HEK293T (cell line): ENCODE measurements at regions not wholly inside any gene's neighbourhood (a gene's known extent, or its start where the extent isn't known, plus 50 kb on each side); places are given as distances from the start of the nearest gene placed in this dataset.

Experiments used
- CTCF ChIA-PET: fragments of 350-600 bp; formaldehyde crosslinking; extraction: SDS; loops from one replicate; lab custom pipeline; 2021; ENCODE audit warnings: antibody characterized with exemption, inconsistent platforms; lab: Yijun Ruan, JAX
- POLR2A ChIA-PET: fragments of 350-600 bp; formaldehyde crosslinking; extraction: SDS; loops from one replicate; lab custom pipeline; 2020; ENCODE audit warnings: antibody characterized with exemption, inconsistent platforms; lab: Yijun Ruan, JAX
- DNase-seq: peaks from one replicate; pipeline ENCODE4 v3.0.0; 2012; ENCODE audit warnings: mixed read lengths; ENCODE audit errors: extremely low spot score
- ARNT ChIP-seq: fragments of 450-650 bp; IDR thresholded peaks from 2 replicates; pipeline ENCODE4 v1.6.1; 2017; ENCODE audit warnings: mild to moderate bottlenecking
- BHLHE40 ChIP-seq: fragments of 450-650 bp; IDR thresholded peaks from 2 replicates; pipeline ENCODE4 v1.6.1; 2016; ENCODE audit warnings: mild to moderate bottlenecking, moderate library complexity, borderline replicate concordance
- CTBP1 ChIP-seq: fragments of 450-650 bp; IDR thresholded peaks from 2 replicates; pipeline ENCODE4 v1.6.1; 2016; ENCODE audit warnings: borderline replicate concordance
- ELF4 ChIP-seq: fragments of 450-650 bp; IDR thresholded peaks from 2 replicates; pipeline ENCODE4 v1.6.1; 2017; ENCODE audit warnings: antibody characterized with exemption
- FOXA1 ChIP-seq: fragments of 450-650 bp; IDR thresholded peaks from 2 replicates; pipeline ENCODE4 v1.6.1; 2016; ENCODE audit warnings: mild to moderate bottlenecking
- FOXK2 ChIP-seq: fragments of 450-650 bp; IDR thresholded peaks from 2 replicates; pipeline ENCODE4 v1.6.1; 2016; ENCODE audit warnings: mild to moderate bottlenecking
- FOXM1 ChIP-seq: fragments of 450-650 bp; IDR thresholded peaks from 2 replicates; pipeline ENCODE4 v1.6.1; 2017; ENCODE audit warnings: mild to moderate bottlenecking, borderline replicate concordance
- HDGF ChIP-seq: fragments of 450-650 bp; IDR thresholded peaks from 2 replicates; pipeline ENCODE4 v1.6.1; 2017; ENCODE audit warnings: antibody characterized with exemption, borderline replicate concordance
- L3MBTL2 ChIP-seq: fragments of 450-650 bp; conservative IDR thresholded peaks from 2 replicates; pipeline ENCODE4 v1.6.1; 2016; ENCODE audit warnings: mild to moderate bottlenecking
- LEF1 ChIP-seq: fragments of 450-650 bp; IDR thresholded peaks from 2 replicates; pipeline ENCODE4 v1.6.1; 2017; ENCODE audit warnings: mild to moderate bottlenecking, borderline replicate concordance
- NFRKB ChIP-seq: fragments of 450-650 bp; IDR thresholded peaks from 2 replicates; pipeline ENCODE4 v1.6.1; 2016; ENCODE audit warnings: mild to moderate bottlenecking, moderate library complexity
- SP1 ChIP-seq: fragments of 450-650 bp; IDR thresholded peaks from 2 replicates; pipeline ENCODE4 v1.6.1; 2017
- SUZ12 ChIP-seq: fragments of 450-650 bp; IDR thresholded peaks from 2 replicates; pipeline ENCODE4 v1.6.1; 2016; ENCODE audit warnings: mild to moderate bottlenecking
- TARDBP ChIP-seq: fragments of 450-650 bp; IDR thresholded peaks from 2 replicates; pipeline ENCODE4 v1.6.1; 2016
- ZNF384 ChIP-seq: fragments of 450-650 bp; IDR thresholded peaks from 2 replicates; pipeline ENCODE4 v1.6.1; 2016
- TF ChIP-seq, protein P1 (sequence below): fragments of 450-650 bp; IDR thresholded peaks from 2 replicates; pipeline ENCODE4 v1.6.1; 2016

GRCh38 chr18:59056706-59057492, 82.8 kb upstream of the SEC11C start:
- ChIA-PET CTCF (interaction anchor here (0.6 kb wide), 2 partner anchors 14 to 268 kb away, joined by 3 read pairs; no protein-coding TSS in a partner anchor), POLR2A (no interaction called here)
- DNase-seq: peak; percentile 38
- TF ChIP-seq ARNT: no peak
- TF ChIP-seq SP1: no peak
- TF ChIP-seq LEF1: no peak
- no peak for TF ChIP-seq FOXK2
- no peak for TF ChIP-seq FOXA1
- TF ChIP-seq, protein P1, sequence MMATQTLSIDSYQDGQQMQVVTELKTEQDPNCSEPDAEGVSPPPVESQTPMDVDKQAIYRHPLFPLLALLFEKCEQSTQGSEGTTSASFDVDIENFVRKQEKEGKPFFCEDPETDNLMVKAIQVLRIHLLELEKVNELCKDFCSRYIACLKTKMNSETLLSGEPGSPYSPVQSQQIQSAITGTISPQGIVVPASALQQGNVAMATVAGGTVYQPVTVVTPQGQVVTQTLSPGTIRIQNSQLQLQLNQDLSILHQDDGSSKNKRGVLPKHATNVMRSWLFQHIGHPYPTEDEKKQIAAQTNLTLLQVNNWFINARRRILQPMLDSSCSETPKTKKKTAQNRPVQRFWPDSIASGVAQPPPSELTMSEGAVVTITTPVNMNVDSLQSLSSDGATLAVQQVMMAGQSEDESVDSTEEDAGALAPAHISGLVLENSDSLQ: no peak
- TF ChIP-seq ZNF384: no peak
- no peak for TF ChIP-seq FOXM1
- no peak for TF ChIP-seq TARDBP
- no peak for TF ChIP-seq CTBP1

DNA sequence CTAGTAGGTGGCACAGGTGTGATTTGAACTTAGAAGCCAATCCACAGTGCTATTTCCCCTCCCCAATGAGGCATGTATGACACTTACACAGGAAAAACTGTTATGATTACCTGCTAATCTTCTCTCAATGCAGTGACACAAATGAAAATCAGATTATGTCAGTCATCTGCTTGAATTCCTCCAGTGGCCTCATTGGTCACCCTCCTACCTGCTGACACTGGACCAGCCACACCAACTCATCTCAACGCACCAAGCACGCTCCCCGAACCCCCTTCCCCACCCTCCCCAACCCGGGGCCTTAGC, 82.2 kb upstream of the SEC11C start:
- ChIA-PET CTCF (no interaction called here), POLR2A (no interaction called here)
- no peak for DNase-seq
- TF ChIP-seq NFRKB (no peak), TARDBP (no peak), FOXK2 (no peak), FOXA1 (no peak), ZNF384 (no peak), ELF4 (no peak), CTBP1 (no peak), HDGF (no peak), SP1 (no peak), FOXM1 (no peak), BHLHE40 (no peak), L3MBTL2 (no peak), SUZ12 (no peak), ARNT (no peak), LEF1 (no peak)
- TF ChIP-seq, protein P1: no peak

GRCh38 chr18:59057969-59058368, 81.7 kb upstream of the SEC11C start:
- POLR2A ChIA-PET: no interaction called here
- no peak for DNase-seq
- TF ChIP-seq TARDBP (no peak), HDGF (no peak), BHLHE40 (no peak)
- CTCF ChIA-PET: interaction anchor here (0.6 kb wide), 1 partner anchor 911 kb away, joined by 4 read pairs; no protein-coding TSS in a partner anchor

DNA sequence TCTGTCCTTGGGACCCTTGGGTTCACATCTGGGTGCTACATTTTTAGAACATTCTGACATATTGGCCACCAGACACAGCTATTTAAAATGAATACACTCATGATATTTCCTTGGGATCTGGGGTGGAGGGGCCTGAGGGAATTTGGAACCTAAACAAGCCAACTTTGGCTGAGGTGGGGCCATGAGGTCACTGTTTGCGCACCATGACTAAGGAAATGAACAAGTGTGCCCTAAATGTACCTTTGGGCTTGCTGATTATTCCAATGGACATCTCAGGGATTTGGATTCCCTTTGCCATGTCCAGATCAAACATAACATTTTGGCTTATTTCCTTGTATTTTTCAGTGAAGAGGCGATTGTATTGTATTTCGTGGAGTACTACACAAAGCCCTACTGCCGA, 80.5 kb upstream of the SEC11C start:
- no peak for DNase-seq
- POLR2A ChIA-PET: no interaction called here
- CTCF ChIA-PET: interaction anchor here (0.7 kb wide), 1 partner anchor 295 kb away, joined by 3 read pairs; no protein-coding TSS in a partner anchor
- no peak for TF ChIP-seq TARDBP
- TF ChIP-seq SP1: no peak
- no peak for TF ChIP-seq FOXA1
- no peak for TF ChIP-seq LEF1
- TF ChIP-seq FOXM1: no peak

DNA sequence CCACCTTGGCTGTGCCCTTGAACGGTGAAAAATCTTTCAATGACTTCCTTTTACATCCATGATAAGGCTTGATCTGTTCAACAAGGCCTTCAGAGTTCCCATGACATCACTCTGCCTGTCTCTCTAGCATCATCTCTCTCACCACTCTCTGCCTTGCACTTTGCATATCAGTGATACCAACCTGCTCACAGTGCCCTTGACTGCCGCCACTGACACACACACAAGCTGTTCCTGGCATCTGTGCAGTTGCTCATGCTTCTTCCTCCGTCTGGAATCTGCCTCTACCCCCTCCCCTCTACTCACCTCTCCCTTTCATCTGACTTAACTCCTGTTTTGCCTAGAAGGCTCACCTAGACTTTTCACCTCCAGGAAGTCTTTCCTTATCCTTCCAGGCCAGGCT, 79.1 kb upstream of the SEC11C start:
- TF ChIP-seq ZNF384: no peak
- no peak for TF ChIP-seq CTBP1
- no peak for TF ChIP-seq LEF1
- no peak for TF ChIP-seq HDGF
- no peak for TF ChIP-seq ELF4
- CTCF ChIA-PET: interaction anchor here (0.9 kb wide), 1 partner anchor 10 kb away, joined by 3 read pairs; no protein-coding TSS in a partner anchor
- no peak for DNase-seq
- POLR2A ChIA-PET: no interaction called here

DNA sequence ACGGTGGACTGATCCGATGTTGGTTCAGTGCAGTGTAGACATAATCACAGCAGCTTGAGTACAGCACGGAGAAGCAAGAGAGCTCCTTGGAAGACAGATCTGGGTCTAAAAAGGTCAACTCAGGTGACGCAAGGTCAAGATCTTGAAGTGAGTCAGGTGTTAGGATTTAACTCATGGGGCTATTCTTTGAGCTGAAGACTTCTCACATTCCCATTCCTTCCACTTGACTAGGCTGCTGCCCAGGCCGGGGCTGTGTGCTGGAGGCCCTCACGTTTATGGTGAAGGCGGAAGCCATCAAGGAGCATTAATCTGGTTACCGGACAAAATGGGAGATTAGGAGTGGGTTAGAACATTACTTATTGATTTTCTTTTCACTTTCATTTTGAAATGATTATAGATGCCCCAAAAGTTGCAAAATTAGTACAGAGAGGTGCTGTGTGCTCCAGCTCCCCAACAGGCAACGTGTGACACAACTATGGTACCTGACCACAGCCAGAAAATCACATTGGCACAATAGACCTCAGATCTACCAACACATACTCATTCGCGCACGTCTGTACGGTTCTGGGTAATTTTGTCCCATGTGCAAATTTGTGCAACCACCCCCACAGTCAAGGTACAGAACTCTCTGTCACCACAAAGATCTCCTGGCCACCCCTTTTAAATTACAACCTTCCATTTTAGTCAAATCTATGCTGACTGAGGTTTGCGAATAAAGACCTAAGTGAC, 77.6 kb upstream of the SEC11C start:
- POLR2A ChIA-PET: no interaction called here
- no peak for TF ChIP-seq ZNF384
- CTCF ChIA-PET: interaction anchor here (0.9 kb wide), 1 partner anchor 298 kb away, joined by 3 read pairs; no protein-coding TSS in a partner anchor
- DNase-seq: no peak

DNA sequence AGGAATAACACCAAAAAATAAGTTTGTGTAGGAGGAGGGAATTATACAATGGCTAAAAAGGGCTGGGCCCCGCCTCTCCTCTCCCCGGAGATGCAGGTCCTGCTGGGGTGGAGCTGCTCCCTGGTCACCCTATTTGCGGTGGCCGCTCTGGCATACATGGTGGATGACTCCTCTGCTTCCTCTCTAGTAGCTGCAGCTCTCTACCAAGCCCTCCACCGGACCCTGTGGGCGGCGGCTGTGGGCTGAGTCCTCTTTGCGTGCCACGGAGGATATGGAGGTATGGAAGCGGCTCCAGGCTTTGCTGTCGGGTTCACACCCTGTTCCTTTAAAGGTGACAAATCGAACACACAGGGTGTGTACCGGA, 77.1 kb upstream of the SEC11C start:
- no peak for DNase-seq
- ChIA-PET POLR2A (no interaction called here), CTCF (no interaction called here)
- TF ChIP-seq FOXA1 (no peak), FOXM1 (no peak), LEF1 (no peak), ELF4 (no peak), SP1 (no peak), L3MBTL2 (no peak)
